DMS153 treated with DMSO at 0.1 percent for 48 hours (cell line): ENCODE measurements at regions not wholly inside any gene's neighbourhood (a gene's known extent, or its start where the extent isn't known, plus 50 kb on each side); places are given as distances from the start of the nearest gene placed in this dataset.
"Not testable (repeated sequence)": the region's sequence is repeated elsewhere in the genome, so short reads cannot be mapped to it uniquely, and the experiment has no call there.

Experiments used
- DNase-seq: peaks from one replicate; lab custom pipeline; 2025; ENCODE audit not compliant: unreplicated experiment; lab: John Stamatoyannopoulos, UW

- DNase-seq = no peak
Observed at GRCh38 chr12:30164382-30165318, 380.9 kb upstream of the TMTC1 start.

DNA sequence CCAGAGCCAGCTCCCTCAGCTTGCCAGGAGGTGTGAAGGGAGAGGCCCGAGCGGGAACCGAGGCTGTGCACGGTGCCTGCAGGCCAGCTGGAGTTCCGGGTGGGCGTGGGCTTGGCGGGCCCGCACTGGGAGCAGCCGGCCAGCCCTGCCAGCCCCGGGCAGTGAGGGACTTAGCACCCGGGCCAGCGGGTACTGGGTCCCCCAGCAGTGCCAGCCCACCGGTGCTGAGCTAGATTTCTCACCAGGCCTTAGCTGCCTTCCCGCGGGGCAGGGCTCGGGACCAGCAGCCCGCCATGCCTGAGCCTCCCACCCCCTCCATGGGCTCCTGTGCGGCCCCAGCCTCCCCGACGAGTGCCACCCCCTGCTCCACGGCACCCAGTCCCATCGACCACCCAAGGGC is 373.1 kb upstream of the TMTC1 start:
- DNase-seq = not testable (repeated sequence)

DNA sequence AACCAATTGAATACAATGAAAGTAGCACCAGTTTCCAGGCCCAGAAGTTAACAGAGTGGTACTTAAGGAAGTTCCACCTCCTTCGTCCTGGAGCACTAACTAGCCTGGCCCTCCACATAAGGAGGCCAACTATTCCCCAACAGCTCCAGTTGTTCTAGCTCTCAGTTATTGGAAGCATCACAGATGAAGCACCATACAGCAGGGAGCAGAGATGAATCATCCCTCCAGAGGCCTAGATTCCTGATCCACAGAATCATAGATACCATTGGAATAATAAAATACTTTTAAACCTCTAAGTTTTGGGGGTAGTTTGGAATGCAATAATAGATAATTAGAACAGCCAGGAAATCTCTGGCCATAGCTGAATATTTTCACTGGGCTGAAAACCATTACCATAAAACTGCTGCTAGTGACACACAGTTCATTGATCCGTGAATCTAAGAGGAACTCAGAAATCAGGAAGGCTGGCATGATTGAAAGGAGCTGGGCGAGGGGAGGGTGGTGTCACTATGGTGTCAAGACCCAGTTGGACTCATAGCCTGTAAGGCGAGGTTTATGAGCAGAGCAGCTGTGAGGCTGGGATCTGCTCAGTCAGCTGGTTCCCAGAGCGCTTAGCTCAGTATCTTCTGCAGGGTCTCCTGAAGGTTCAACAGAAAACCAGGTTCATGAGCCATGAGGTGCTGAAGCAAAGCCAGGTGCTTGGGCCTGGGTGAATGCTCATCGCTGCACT is 371.4 kb upstream of the TMTC1 start:
- DNase-seq = no peak

- no peak for DNase-seq
Observed at GRCh38 chr12:30153981-30154380, 370.2 kb upstream of the TMTC1 start.

- DNase-seq = peak; percentile 86
Observed at GRCh38 chr12:30152705-30153104, 369.0 kb upstream of the TMTC1 start.

GRCh38 chr12:30151831-30152230 is 368.1 kb upstream of the TMTC1 start:
- DNase-seq = no peak

GRCh38 chr12:30146561-30146960 is 362.8 kb upstream of the TMTC1 start:
- DNase-seq = no peak

- no peak for DNase-seq
Observed at GRCh38 chr12:30145684-30146032, 361.9 kb upstream of the TMTC1 start.

GRCh38 chr12:30144777-30145683 is 361.3 kb upstream of the TMTC1 start:
- peak; percentile 9 for DNase-seq

DNA sequence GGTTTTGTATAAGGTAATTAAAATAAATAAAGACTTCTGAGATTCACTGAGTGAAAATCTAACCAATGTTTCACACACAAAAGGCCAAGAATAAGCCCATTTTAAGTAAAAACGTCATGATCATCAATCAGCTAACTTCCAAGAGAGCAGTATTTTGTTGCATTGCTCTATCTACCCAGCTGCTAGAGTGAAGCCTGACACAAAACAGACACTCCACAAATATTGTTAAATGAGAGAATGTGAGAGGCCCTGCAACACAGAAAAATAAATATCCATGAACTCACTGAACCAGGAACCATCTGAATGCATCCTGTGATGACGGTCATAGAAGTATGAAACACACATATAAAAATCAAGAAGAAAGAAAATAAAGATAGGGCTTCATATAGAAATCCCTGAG is 358.6 kb upstream of the TMTC1 start:
- no peak for DNase-seq

DNA sequence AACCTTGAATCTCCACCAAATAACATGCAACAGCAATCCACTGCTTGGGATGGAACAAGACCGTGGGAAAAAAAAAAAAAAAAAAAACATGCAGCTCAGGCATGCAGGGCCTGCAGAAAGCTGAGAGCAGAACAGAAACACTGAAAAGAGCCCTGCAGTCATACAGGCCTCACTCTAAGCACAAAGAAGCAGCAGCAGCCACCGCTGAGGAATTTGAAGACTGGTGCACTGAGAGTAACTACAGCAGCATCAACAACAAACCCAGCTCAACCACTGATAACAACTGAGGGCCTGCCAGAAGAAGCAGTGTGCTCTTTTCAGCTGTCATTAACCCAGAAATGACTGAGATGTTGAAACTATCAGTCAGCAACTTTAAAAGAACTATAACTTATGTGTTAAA is 354.7 kb upstream of the TMTC1 start:
- DNase-seq = no peak

- DNase-seq = no peak
Observed at GRCh38 chr12:30136696-30137095, 353.0 kb upstream of the TMTC1 start.

- DNase-seq = no peak
Observed at GRCh38 chr12:30135776-30136175, 352.0 kb upstream of the TMTC1 start.

GRCh38 chr12:30134229-30134628 is 350.5 kb upstream of the TMTC1 start:
- no peak for DNase-seq

- DNase-seq = no peak
Observed at GRCh38 chr12:30126944-30127343, 343.2 kb upstream of the TMTC1 start.

- no peak for DNase-seq
Observed at GRCh38 chr12:30120522-30120921, 336.8 kb upstream of the TMTC1 start.

GRCh38 chr12:30117483-30117882 is 333.7 kb upstream of the TMTC1 start:
- DNase-seq = no peak

- DNase-seq = no peak
Observed at GRCh38 chr12:30111719-30112118, 328.0 kb upstream of the TMTC1 start.

DNA sequence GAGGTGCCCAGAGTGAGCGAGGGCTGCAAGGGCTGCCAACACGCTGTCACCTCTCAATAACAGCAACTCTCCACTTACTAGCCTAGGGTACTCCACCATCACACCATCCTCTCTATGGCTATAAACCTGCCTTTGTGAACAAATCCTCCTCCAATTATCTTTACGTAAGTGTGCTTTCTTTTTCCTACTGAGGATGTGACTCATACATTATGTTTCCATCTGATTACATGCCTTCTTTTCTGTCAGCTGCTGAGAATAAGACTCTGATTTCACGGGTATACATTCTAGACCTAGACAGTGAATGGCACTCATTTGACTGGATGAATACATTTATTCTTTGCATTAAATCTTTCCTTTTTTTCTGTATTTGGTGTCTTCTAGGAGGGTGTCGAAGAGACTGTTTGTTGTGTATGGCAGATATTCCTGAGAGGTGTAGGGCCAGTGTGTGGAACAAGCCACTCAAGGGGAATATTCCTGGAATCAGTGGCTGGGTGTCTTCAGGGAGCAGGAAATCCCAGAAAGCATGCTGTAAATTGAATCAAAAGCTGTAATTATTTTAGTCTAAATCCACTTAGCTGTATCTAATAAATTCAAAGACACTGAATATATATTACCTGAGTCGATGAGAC is 327.3 kb upstream of the TMTC1 start:
- DNase-seq = no peak

DNA sequence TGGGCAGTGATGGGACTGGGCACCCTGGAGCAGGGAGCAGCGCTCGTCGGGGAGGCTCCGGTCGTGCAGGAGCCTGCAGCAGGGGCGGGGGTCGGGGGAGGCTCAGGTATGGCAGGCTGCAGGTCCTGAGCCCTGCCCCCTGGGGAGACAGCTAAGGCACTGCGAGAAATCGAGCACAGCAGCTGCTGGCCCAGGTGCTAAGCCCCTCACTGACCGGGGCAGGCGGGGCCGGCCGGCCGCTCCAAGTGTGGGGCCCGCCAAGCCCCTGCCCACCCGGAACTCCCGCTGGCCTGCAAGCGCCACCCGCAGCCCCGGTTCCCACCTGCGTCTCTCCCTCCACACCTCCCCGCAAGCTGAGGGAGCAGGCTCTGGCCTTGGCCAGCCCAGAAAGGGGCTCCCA is 326.8 kb upstream of the TMTC1 start:
- no peak for DNase-seq

GRCh38 chr12:30108666-30109065 is 324.9 kb upstream of the TMTC1 start:
- DNase-seq = no peak
